GM21786 (cell line): ENCODE measurements at regions not wholly inside any gene's neighbourhood (a gene's known extent, or its start where the extent isn't known, plus 50 kb on each side); places are given as distances from the start of the nearest gene placed in this dataset.
"Not testable (repeated sequence)": the region's sequence is repeated elsewhere in the genome, so short reads cannot be mapped to it uniquely, and the experiment has no call there.

Source experiments
- ATAC-seq: cut with Tn5 transposase; IDR thresholded peaks from one replicate; pipeline ENCODE4 v1.9.1; 2021; ENCODE audit not compliant: unreplicated experiment

GRCh38 chr14:84963518-84963917 lies 566.4 kb upstream of the FLRT2 start:
- no peak for ATAC-seq

GRCh38 chr14:84965279-84965678 lies 564.7 kb upstream of the FLRT2 start:
- ATAC-seq: no peak

DNA sequence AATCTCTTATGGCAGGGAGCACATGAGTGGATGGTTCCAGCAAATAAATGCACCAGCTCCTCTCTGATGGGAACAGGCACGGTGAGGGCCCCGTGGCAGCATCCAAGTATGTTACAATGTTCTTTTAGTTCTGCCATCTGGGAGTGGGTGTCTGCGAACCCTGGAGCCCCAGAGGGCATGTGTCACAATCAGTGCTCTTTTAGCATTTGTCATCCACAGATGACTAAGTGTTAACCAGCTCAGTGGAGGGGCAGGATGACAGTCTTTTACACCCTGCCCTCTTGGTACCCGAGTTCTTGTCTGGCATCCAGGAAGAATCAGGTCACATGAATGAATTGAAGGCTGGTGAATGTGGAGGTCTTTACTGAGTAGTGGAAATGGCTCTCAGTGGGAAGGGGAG lies 560.4 kb upstream of the FLRT2 start:
- no peak for ATAC-seq

GRCh38 chr14:84975241-84975902 lies 554.6 kb upstream of the FLRT2 start:
- ATAC-seq: no peak

GRCh38 chr14:84976805-84977204 lies 553.1 kb upstream of the FLRT2 start:
- no peak for ATAC-seq

DNA sequence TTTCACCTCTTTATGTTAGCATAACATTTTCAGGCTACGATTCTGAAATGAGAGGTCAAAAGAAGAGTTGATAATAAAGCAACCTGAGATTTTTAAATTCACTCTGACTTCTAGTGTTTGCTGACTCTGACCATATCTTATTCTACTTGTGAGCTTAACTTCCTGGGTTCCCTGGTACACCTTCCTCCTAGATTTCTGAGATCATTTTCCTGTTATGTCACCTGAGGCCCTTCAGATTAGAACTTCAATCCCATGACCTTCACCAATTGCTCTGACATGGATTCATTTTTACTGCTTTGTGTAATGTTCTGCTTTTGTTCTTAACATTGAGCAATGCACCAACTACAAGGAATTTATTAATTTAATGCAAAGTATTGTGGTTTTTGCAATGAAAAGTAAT lies 542.9 kb upstream of the FLRT2 start:
- ATAC-seq: no peak

- no peak for ATAC-seq
Measured at GRCh38 chr14:84988357-84988756, 541.6 kb upstream of the FLRT2 start.

GRCh38 chr14:84991021-84991420 lies 538.9 kb upstream of the FLRT2 start:
- ATAC-seq: no peak

DNA sequence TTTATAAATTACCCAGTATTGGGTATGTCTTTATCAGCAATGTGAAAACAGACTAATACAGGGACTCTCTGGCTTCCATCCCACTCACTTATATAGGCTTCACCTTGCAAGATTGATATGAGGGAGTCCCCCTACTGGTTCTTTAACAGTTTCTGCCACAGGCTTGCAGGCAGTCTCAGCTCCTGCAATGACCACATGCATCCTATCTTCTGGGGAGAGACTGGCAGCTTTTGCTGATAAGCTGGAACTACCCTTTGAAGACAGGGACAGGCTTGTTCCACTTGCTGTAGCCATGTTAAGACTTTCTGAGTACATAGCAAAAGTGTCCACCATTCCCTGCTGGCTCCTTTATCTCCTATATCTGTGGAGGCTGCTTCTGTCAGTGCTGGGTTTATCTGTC lies 531.7 kb upstream of the FLRT2 start:
- no peak for ATAC-seq

- no peak for ATAC-seq
Measured at GRCh38 chr14:85002846-85003245, 527.1 kb upstream of the FLRT2 start.

GRCh38 chr14:85003805-85004204 lies 526.1 kb upstream of the FLRT2 start:
- no peak for ATAC-seq

DNA sequence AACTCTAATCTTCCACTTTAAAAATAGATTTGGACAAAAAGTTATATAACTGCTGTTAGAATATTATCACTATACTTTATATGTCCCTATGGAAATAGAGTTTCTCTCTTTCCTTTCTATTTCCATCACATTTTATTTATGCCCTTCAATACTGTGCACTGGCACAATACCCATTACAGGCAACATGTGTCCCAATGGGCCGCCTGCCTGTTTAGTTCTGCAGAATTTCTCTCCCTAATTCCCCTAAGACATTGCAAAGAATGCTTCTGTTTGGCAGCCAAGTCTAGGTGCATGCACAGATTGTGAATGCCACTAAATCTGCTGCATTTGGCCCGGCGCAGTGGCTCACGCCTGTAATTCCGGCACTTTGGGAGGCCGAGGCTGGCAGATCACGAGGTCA lies 520.4 kb upstream of the FLRT2 start:
- ATAC-seq: no peak

GRCh38 chr14:85010186-85010585 lies 519.8 kb upstream of the FLRT2 start:
- ATAC-seq: no peak

DNA sequence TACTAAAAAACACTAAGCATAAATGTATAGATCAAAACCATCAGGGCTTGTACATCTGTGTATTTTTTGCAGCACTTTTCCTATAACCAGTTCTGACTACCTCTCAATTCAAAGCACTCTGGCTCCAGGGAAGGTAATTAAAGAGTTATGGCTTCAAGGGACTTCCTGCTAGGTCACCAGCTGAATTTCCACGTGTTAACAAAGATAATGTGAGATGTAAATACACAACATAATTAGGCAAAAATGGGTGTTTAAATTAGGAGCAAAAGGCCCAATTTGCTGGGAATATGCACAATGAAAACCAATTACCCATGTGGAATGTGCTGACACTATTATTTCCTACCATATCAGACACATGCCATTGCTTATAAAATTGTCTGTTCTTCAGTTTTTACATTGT lies 513.4 kb upstream of the FLRT2 start:
- ATAC-seq: no peak

DNA sequence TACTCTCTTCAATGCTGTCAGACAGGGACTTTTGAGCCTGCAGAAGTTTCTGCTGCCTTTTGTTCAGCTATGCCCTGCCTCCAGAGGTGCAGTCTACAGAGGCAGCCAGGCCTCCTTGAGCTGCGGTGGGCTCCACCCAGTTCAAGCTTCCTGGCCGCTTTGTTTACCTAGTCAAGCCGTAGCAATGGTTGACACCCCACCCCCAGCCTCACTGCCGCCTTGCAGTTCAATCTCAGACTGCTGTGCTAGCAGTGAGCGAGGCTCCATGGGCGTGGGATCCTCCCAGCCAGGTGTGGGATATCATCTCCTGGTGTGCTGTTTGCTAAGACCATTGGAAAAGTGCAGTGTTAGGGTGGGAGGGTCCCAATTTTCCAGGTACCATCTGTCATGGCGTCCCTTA lies 506.1 kb upstream of the FLRT2 start:
- ATAC-seq: not testable (repeated sequence)

- ATAC-seq: no peak
Measured at GRCh38 chr14:85024931-85025330, 505.0 kb upstream of the FLRT2 start.

GRCh38 chr14:85027681-85028370 lies 502.1 kb upstream of the FLRT2 start:
- no peak for ATAC-seq

GRCh38 chr14:85037411-85037810 lies 492.5 kb upstream of the FLRT2 start:
- no peak for ATAC-seq

DNA sequence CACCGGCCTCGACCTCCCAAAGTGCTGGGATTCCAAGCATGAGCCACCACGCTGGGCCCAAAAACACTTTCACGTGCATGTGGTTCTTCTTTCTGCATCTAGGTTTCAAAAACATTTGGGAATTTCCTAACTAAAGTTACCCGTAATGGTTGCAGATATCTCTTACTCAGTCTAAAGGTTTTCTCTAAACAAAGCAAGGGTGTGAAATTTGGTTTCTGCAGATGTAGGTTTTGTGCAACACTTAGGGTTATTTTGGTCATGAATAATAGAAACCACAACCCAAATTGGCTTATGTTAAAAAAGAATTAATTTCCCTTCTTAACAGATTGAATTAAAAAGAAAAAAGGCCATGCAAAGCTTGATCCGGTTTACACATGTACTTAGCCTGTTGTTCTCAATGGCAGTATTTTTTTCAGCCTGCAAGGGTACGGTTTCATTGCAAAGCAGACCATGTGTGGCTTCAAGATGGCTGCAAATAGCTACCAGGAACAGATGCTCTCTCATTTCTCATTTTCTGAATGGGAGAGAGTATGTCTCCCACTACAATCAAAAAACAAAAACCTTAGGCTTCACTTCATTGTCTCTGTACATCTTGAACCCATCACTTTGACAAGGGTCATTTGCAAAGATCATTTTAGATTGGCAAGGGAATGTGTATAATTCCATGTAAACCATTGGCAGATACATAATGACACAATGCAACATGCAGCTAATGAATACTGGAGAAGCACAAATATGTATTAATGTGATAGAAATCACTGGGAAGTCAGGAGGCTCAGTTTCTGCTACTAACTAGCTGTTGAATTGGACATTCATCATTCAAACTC lies 491.2 kb upstream of the FLRT2 start:
- ATAC-seq: no peak

- ATAC-seq: no peak
Measured at GRCh38 chr14:85039353-85039626, 490.7 kb upstream of the FLRT2 start.

- ATAC-seq: no peak
Measured at GRCh38 chr14:85040046-85040685, 489.8 kb upstream of the FLRT2 start.

DNA sequence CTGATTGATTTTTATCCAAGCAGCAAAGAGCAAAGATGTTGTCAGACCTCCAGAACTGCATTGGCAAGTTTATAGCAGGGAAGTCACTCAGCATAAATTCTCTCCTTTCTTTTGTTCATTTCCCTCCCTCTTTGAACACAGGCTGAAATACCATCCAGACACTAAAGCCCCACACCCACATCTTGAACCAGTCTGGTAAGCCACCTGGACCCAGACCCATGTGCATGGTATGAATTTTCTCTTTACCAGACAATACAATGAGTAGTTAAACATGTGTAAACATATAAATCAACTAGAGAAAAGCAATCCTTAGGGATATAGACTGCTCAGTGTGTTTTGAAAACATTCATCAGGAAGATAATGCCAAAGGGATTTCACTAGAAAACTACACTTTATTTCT lies 488.3 kb upstream of the FLRT2 start:
- no peak for ATAC-seq
